CD4-positive, alpha-beta T cell (primary cell): ENCODE measurements at regions not wholly inside any gene's neighbourhood (a gene's known extent, or its start where the extent isn't known, plus 50 kb on each side); places are given as distances from the start of the nearest gene placed in this dataset.

Experiments used
- ATAC-seq: fragments of 200-7000 bp; cut with Tn5 transposase; one replicate; pipeline ENCODE4 v1.10.0; 2022; ENCODE audit warnings: mild to moderate bottlenecking; ENCODE audit not compliant: poor library complexity
- CTCF ChIA-PET: fragments of 350-600 bp; sonication (Branson Sonifier 250); formaldehyde crosslinking; loops from one replicate; lab custom pipeline; 2021; ENCODE audit warnings: antibody characterized with exemption, inconsistent platforms; lab: Charles Lee
- POLR2A ChIA-PET: fragments of 350-600 bp; sonication (Branson Sonifier 250); formaldehyde crosslinking; loops from one replicate; lab custom pipeline; 2021; ENCODE audit warnings: antibody characterized with exemption, inconsistent platforms; lab: Charles Lee
- DNase-seq, 14 experiments: peaks; one replicate each; pipeline ENCODE4 v3.0.0-alpha.2; 2013 to 2020; ENCODE audit warnings: mixed read lengths in 2 of 14
- H3K27ac ChIP-seq, 2 donors: one replicate each; pipeline versions ENCODE4 v1.5.1 to v1.7.0; 2013; ENCODE audit warnings: low read length in 2 of 2, low read depth in 1 of 2, mild to moderate bottlenecking in 1 of 2
- H3K27me3 ChIP-seq, 2 experiments: 1 replicate in 1 of 2; 2 replicates in 1 of 2; pipeline versions ENCODE4 v1.6.1 to v1.7.0; 2013; ENCODE audit warnings: low read length in 2 of 2, control low read depth in 1 of 2, mild to moderate bottlenecking in 1 of 2, moderate library complexity in 1 of 2; ENCODE audit not compliant: insufficient read depth in 2 of 2, control insufficient read depth in 1 of 2
- H3K36me3 ChIP-seq: one replicate; pipeline ENCODE4 v1.6.1; 2013; ENCODE audit warnings: low read length, control low read depth; ENCODE audit not compliant: insufficient read depth
- H3K4me1 ChIP-seq: one replicate; pipeline ENCODE4 v1.6.1; 2013; ENCODE audit warnings: low read length, control low read depth; ENCODE audit not compliant: insufficient read depth
- H3K4me3 ChIP-seq: one replicate; pipeline ENCODE4 v1.5.1; 2013; ENCODE audit warnings: mild to moderate bottlenecking, low read length, moderate library complexity
- H3K9me3 ChIP-seq, 2 experiments: 1 replicate in 1 of 2; 2 replicates in 1 of 2; pipeline versions ENCODE4 v1.6.1 to v1.7.0; 2013; ENCODE audit warnings: low read length in 2 of 2, mild to moderate bottlenecking in 2 of 2, control low read depth in 1 of 2, moderate library complexity in 1 of 2; ENCODE audit not compliant: control insufficient read depth in 1 of 2, insufficient read depth in 1 of 2
- H3K27ac Mint-ChIP-seq: one replicate; pipeline ENCODE4 v1.8.0; 2020; ENCODE audit warnings: mixed read lengths
- H3K27me3 Mint-ChIP-seq: one replicate; pipeline ENCODE4 v1.8.0; 2021; ENCODE audit warnings: mixed read lengths
- H3K36me3 Mint-ChIP-seq: one replicate; pipeline ENCODE4 v1.8.0; 2021; ENCODE audit warnings: low read depth, mixed read lengths
- H3K4me1 Mint-ChIP-seq: one replicate; pipeline ENCODE4 v1.8.0; 2021; ENCODE audit warnings: low read depth, mixed read lengths
- H3K4me3 Mint-ChIP-seq: one replicate; pipeline ENCODE4 v1.8.0; 2020; ENCODE audit warnings: mild to moderate bottlenecking, mixed read lengths
- H3K9me3 Mint-ChIP-seq: one replicate; pipeline ENCODE4 v1.8.0; 2020; ENCODE audit warnings: mixed read lengths
- CTCF ChIP-seq: fragments of 200-600 bp; IDR thresholded peaks from one replicate; pipeline ENCODE4 v1.8.0; 2022; ENCODE audit warnings: antibody characterized with exemption, mild to moderate bottlenecking
- intact Hi-C, 2 experiments: fragments of 100-400 bp; cut with DNase I in 1 of 2; cut with micrococcal nuclease in 1 of 2; formaldehyde crosslinking; loops; one replicate each; pipeline versions ENCODE4 v1.15.1 to v1.9.0; 2023 to 2025; cut with DNase I, micrococcal nuclease

GRCh38 chr4:123562994-123563750 is 166.6 kb downstream of the SPRY1 start:
- intact Hi-C loops = loop anchor here in 1 of 2 experiments (5.0 to 10.0 kb wide), 2 partner anchors 92 to 171 kb away; no protein-coding TSS in a partner anchor
- no peak overlapping the region for H3K27ac ChIP-seq
- Mint-ChIP-seq H3K9me3 (peaks cover 4% of the 10 kb centered on the region), H3K27ac (no peak overlapping the region), H3K4me3 (no peak overlapping the region), H3K36me3 (no peaks in the 10 kb centered on the region), H3K27me3 (peaks cover 4% of the 10 kb centered on the region), H3K4me1 (no peaks in the 10 kb centered on the region)
- no peak for ATAC-seq
- ChIA-PET CTCF (no interaction called here), POLR2A (no interaction called here)
- H3K4me3 ChIP-seq = no peak overlapping the region
- no peak for TF ChIP-seq CTCF
- H3K9me3 ChIP-seq = no peaks in the 10 kb centered on the region
- no peak for DNase-seq
- no peaks in the 10 kb centered on the region for H3K4me1 ChIP-seq
- no peaks in the 10 kb centered on the region for H3K27me3 ChIP-seq
- H3K36me3 ChIP-seq = no peaks in the 10 kb centered on the region

GRCh38 chr4:123564758-123565346 is 168.3 kb downstream of the SPRY1 start:
- intact Hi-C loops = loop anchor here (2.0 to 10.0 kb wide), 3 partner anchors 90 to 173 kb away; no protein-coding TSS in a partner anchor
- Histone ChIP-seq H3K4me1 (no peaks in the 10 kb centered on the region), H3K36me3 (no peaks in the 10 kb centered on the region), H3K27me3 (no peaks in the 10 kb centered on the region), H3K9me3 (no peaks in the 10 kb centered on the region), H3K4me3 (no peak overlapping the region), H3K27ac (no peak overlapping the region)
- ChIA-PET CTCF (interaction anchor here (1.0 kb wide), 1 partner anchor 23 kb away, joined by 3 read pairs; no protein-coding TSS in a partner anchor), POLR2A (interaction anchor here (0.8 kb wide), 1 partner anchor 168 kb away, joined by 3 read pairs; the partner anchor contains the start of gene SPRY1)
- ATAC-seq = peak; percentile 86
- Mint-ChIP-seq H3K4me3 (no peak overlapping the region), H3K36me3 (no peaks in the 10 kb centered on the region), H3K9me3 (peaks cover 4% of the 10 kb centered on the region), H3K27ac (no peak overlapping the region), H3K27me3 (peaks cover 4% of the 10 kb centered on the region), H3K4me1 (no peaks in the 10 kb centered on the region)
- peak in 12 of 14 experiments; percentile 8 to 79 (median 22) for DNase-seq
- TF ChIP-seq CTCF = peak; percentile 88

- H3K9me3 ChIP-seq = no peaks in the 10 kb centered on the region
- H3K36me3 Mint-ChIP-seq = no peaks in the 10 kb centered on the region
- ChIA-PET CTCF (no interaction called here), POLR2A (no interaction called here)
- no peak overlapping the region for H3K27ac Mint-ChIP-seq
- no peaks in the 10 kb centered on the region for H3K27me3 ChIP-seq
- TF ChIP-seq CTCF = no peak
- no peaks in the 10 kb centered on the region for H3K4me1 Mint-ChIP-seq
- no peak overlapping the region for H3K4me3 ChIP-seq
- peaks cover 4% of the 10 kb centered on the region for H3K27me3 Mint-ChIP-seq
- peaks cover 4% of the 10 kb centered on the region for H3K9me3 Mint-ChIP-seq
- no peak overlapping the region for H3K4me3 Mint-ChIP-seq
- no peak overlapping the region for H3K27ac ChIP-seq
- DNase-seq (no peak), ATAC-seq (no peak)
- no peaks in the 10 kb centered on the region for H3K4me1 ChIP-seq
- intact Hi-C loops = loop anchor here in 1 of 2 experiments (10.0 kb wide), 1 partner anchor 86 kb away; no protein-coding TSS in a partner anchor
- no peaks in the 10 kb centered on the region for H3K36me3 ChIP-seq
These were observed 172.3 kb downstream of the SPRY1 start for GRCh38 chr4:123568936-123569335.
